ENCODE measurements at regions not wholly inside any gene's neighbourhood (a gene's known extent, or its start where the extent isn't known, plus 50 kb on each side); places are given as distances from the start of the nearest gene placed in this dataset.

DNA sequence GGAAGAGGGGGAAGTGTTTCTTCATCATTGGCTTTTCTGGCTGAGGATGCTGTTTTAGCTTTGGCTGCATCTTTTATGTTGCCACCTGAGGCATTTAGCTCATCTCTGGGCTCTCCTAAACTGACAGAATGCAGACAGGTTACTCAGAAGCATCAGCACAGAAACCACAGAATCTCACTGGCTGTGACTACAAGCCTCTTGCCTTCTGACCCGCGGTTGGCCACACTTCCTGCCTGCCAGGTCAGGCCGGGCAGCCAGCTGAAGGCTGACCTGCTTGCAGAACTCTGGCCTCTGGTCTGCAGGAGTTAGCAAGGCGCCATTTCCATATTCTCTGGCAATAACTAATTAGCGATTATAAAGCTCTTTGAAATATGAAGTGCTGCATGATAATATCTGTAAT is 366.5 kb downstream of the MID1IP1 start:
- in situ Hi-C loops (cut with MboI) = no loop called here
- Histone ChIP-seq H2AFZ (ENCODE audit: low read depth, low read length) (no peak overlapping the region), H3K27ac (ENCODE audit: extremely low read depth, low read depth, low read length) (no peak overlapping the region), H3K79me2 (ENCODE audit: control insufficient read depth, insufficient read depth, low read length) (no peaks in the 10 kb centered on the region), H4K20me1 (replicated peaks; ENCODE audit: control insufficient read depth, insufficient read depth, low read length) (no peaks in the 10 kb centered on the region), H3K36me3 (ENCODE audit: control insufficient read depth, insufficient read depth, low read length) (no peaks in the 10 kb centered on the region), H3K4me1 (replicated peaks in 1 of 2; ENCODE audit: control insufficient read depth in 2 of 2, insufficient read depth in 2 of 2, low read length in 2 of 2) (0 out of 5 replicates have a peak, but pooled peaks cover 0 to under 1% of the 10 kb centered on the region in 2 experiments), H3K9ac (ENCODE audit: insufficient read depth in 1 of 2, low read depth in 2 of 2, low read length in 2 of 2) (no peak overlapping the region), H3K9me3 (replicated peaks; ENCODE audit: control insufficient read depth, insufficient read depth, low read depth, low read length) (no peaks in the 10 kb centered on the region), H3K4me3 (no peak overlapping the region), H3K9me1 (ENCODE audit: control insufficient read depth, insufficient read depth, low read length) (no peaks in the 10 kb centered on the region), H3K4me2 (ENCODE audit: insufficient read depth, low read length) (no peak overlapping the region), H3K27me3 (ENCODE audit: control insufficient read depth in 2 of 2, insufficient read depth in 2 of 2, low read length in 2 of 2) (peaks cover 0 to 21% of the 10 kb centered on the region in 2 experiments; a peak in 2 of 5 replicates)
- FAIRE-seq = no peak
- no TSS peak for BruUV-seq (replicated peaks)
- 0% methylated on average over 3 of the region's 5 CpGs for WGBS (ENCODE audit: insufficient coverage, low coverage, missing lambda C conversion rate)
- DNase-seq (ENCODE audit: extremely low read depth in 1 of 4, low spot score in 3 of 4) = no peak
- ChIA-PET CTCF (ENCODE audit: low intra/inter-chr PET ratio) (no interaction called here), POLR2A (no interaction called here)
- intact Hi-C loops (cut with micrococcal nuclease) = no loop called here
- ATAC-seq = no peak
- TF ChIP-seq SP1 (CRISPR knock-in tag; IDR thresholded peaks at IDR 0.05) (no peak), BMI1 (IDR thresholded peaks at IDR 0.05; ENCODE audit: low read length) (no peak), ZNF3 (CRISPR knock-in tag; IDR thresholded peaks at IDR 0.05) (no peak), TRIM24 (IDR thresholded peaks at IDR 0.05) (no peak), FOXJ3 (CRISPR knock-in tag; IDR thresholded peaks at IDR 0.05) (no peak), USF1 (CRISPR knock-in tag; IDR thresholded peaks at IDR 0.05) (no peak), NEUROD1 (IDR thresholded peaks at IDR 0.05; ENCODE audit: borderline replicate concordance, low read depth, low read length, partially characterized antibody) (no peak), HNRNPH1 (optimal IDR thresholded peaks at IDR 0.05; ENCODE audit: low read depth, low read length) (no peak), ZNF12 (CRISPR knock-in tag; IDR thresholded peaks at IDR 0.05) (no peak), PTRF (tag; IDR thresholded peaks at IDR 0.05) (no peak), PYGO2 (tag; IDR thresholded peaks at IDR 0.05) (no peak), POLR2H (tag; IDR thresholded peaks at IDR 0.05; ENCODE audit: low read depth) (no peak), CBFB (CRISPR knock-in tag; IDR thresholded peaks at IDR 0.05) (no peak), SMARCE1 (IDR thresholded peaks at IDR 0.05) (no peak)
- TF ChIP-seq, protein P1, sequence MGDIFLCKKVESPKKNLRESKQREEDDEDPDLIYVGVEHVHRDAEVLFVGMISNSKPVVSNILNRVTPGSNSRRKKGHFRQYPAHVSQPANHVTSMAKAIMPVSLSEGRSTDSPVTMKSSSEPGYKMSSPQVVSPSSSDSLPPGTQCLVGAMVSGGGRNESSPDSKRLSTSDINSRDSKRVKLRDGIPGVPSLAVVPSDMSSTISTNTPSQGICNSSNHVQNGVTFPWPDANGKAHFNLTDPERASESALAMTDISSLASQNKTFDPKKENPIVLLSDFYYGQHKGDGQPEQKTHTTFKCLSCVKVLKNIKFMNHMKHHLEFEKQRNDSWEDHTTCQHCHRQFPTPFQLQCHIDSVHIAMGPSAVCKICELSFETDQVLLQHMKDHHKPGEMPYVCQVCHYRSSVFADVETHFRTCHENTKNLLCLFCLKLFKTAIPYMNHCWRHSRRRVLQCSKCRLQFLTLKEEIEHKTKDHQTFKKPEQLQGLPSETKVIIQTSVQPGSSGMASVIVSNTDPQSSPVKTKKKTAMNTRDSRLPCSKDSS (IDR thresholded peaks at IDR 0.05; ENCODE audit: low read depth, partially characterized antibody) = no peak
- TF ChIP-seq, protein P2, sequence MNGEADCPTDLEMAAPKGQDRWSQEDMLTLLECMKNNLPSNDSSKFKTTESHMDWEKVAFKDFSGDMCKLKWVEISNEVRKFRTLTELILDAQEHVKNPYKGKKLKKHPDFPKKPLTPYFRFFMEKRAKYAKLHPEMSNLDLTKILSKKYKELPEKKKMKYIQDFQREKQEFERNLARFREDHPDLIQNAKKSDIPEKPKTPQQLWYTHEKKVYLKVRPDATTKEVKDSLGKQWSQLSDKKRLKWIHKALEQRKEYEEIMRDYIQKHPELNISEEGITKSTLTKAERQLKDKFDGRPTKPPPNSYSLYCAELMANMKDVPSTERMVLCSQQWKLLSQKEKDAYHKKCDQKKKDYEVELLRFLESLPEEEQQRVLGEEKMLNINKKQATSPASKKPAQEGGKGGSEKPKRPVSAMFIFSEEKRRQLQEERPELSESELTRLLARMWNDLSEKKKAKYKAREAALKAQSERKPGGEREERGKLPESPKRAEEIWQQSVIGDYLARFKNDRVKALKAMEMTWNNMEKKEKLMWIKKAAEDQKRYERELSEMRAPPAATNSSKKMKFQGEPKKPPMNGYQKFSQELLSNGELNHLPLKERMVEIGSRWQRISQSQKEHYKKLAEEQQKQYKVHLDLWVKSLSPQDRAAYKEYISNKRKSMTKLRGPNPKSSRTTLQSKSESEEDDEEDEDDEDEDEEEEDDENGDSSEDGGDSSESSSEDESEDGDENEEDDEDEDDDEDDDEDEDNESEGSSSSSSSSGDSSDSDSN (IDR thresholded peaks at IDR 0.05; ENCODE audit: borderline replicate concordance in 1 of 2, low read depth in 2 of 2, low read length in 2 of 2) = no peak
